ENCODE measurements at regions not wholly inside any gene's neighbourhood (a gene's known extent, or its start where the extent isn't known, plus 50 kb on each side); places are given as distances from the start of the nearest gene placed in this dataset.

GRCh38 chr6:135731116-135731515 is 120.4 kb upstream of the PDE7B start:
- TF ChIP-seq, protein P1, sequence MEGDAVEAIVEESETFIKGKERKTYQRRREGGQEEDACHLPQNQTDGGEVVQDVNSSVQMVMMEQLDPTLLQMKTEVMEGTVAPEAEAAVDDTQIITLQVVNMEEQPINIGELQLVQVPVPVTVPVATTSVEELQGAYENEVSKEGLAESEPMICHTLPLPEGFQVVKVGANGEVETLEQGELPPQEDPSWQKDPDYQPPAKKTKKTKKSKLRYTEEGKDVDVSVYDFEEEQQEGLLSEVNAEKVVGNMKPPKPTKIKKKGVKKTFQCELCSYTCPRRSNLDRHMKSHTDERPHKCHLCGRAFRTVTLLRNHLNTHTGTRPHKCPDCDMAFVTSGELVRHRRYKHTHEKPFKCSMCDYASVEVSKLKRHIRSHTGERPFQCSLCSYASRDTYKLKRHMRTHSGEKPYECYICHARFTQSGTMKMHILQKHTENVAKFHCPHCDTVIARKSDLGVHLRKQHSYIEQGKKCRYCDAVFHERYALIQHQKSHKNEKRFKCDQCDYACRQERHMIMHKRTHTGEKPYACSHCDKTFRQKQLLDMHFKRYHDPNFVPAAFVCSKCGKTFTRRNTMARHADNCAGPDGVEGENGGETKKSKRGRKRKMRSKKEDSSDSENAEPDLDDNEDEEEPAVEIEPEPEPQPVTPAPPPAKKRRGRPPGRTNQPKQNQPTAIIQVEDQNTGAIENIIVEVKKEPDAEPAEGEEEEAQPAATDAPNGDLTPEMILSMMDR (IDR thresholded peaks at IDR 0.05): no peak
- no peak for TF ChIP-seq POLR2A (IDR thresholded peaks at IDR 0.05)

Data from thyroid gland (tissue), 4 donors.